K562 (cell line): ENCODE measurements at regions not wholly inside any gene's neighbourhood (a gene's known extent, or its start where the extent isn't known, plus 50 kb on each side); places are given as distances from the start of the nearest gene placed in this dataset.
A peak's percentile ranks its signal among the peaks of the same experiment; 100 is the strongest.

Experiments
- BRD9 ChIP-seq: fragments of 450-650 bp; IDR thresholded peaks from 2 replicates; pipeline ENCODE4 v1.6.1; 2018; ENCODE audit warnings: low read depth; ENCODE audit not compliant: partially characterized antibody
- CBX3 ChIP-seq, 2 experiments: IDR thresholded peaks; 1 replicate in 1 of 2; 2 replicates in 1 of 2; pipeline ENCODE4 v1.6.1; 2012; ENCODE audit warnings: inconsistent platforms in 2 of 2, low read length in 2 of 2, borderline replicate concordance in 1 of 2, control low read depth in 1 of 2
- CEBPG ChIP-seq, 3 experiments: fragments of 200-800 bp in 1 of 3; sonication (Bioruptor generic) in 1 of 3; sonication (generic) in 1 of 3; formaldehyde crosslinking in 1 of 3; IDR thresholded peaks in 2 of 3; conservative IDR thresholded peaks in 1 of 3; 2 replicates each; pipeline versions ENCODE4 v1.6.1 to v1.8.0; 2016 to 2022; ENCODE audit warnings: missing compliant biosample characterization in 2 of 3, missing genetic modification characterization in 2 of 3, mild to moderate bottlenecking in 1 of 3, missing genetic modification reagents in 1 of 3
- DDX20 ChIP-seq: fragments of 450-650 bp; IDR thresholded peaks from 2 replicates; pipeline ENCODE4 v1.6.1; 2016; ENCODE audit warnings: missing genetic modification characterization, low read depth, mild to moderate bottlenecking, missing compliant biosample characterization, moderate library complexity
- ELF2 ChIP-seq: fragments of 250-450 bp; sonication (Bioruptor Pico); IDR thresholded peaks from 2 replicates; pipeline ENCODE4 v1.5.0; 2021; ENCODE audit warnings: mild to moderate bottlenecking
- FOXO4 ChIP-seq: fragments of 450-650 bp; formaldehyde crosslinking; IDR thresholded peaks from 2 replicates; pipeline ENCODE4 v1.4.0; 2020; ENCODE audit warnings: mild to moderate bottlenecking, moderate library complexity
- IRF1 ChIP-seq: sonication (generic); formaldehyde crosslinking; IDR thresholded peaks from 2 replicates; pipeline ENCODE4 v1.8.0; 2022; ENCODE audit warnings: missing genetic modification reagents, mild to moderate bottlenecking, borderline replicate concordance
- MLLT1 ChIP-seq, 2 experiments: fragments of 450-650 bp; IDR thresholded peaks; 2 replicates each; pipeline ENCODE4 v1.6.1; 2016
- NFIC ChIP-seq: fragments of 450-650 bp; IDR thresholded peaks from 2 replicates; pipeline ENCODE4 v1.6.1; 2017; ENCODE audit warnings: mild to moderate bottlenecking, inconsistent platforms
- SMARCA5 ChIP-seq: fragments of 450-650 bp; IDR thresholded peaks from 2 replicates; pipeline ENCODE4 v1.6.1; 2016
- VEZF1 ChIP-seq: fragments of 200-800 bp; sonication (Bioruptor generic); IDR thresholded peaks from 2 replicates; pipeline ENCODE4 v1.6.1; 2017; ENCODE audit warnings: missing genetic modification characterization, missing compliant biosample characterization
- YY1 ChIP-seq, 3 experiments: IDR thresholded peaks; 2 replicates each; pipeline ENCODE4 v1.6.1; 2011; ENCODE audit warnings: low read length in 2 of 3, mild to moderate bottlenecking in 2 of 3, moderate library complexity in 2 of 3, borderline replicate concordance in 1 of 3, control low read depth in 1 of 3, low read depth in 1 of 3; ENCODE audit not compliant: insufficient read depth in 3 of 3, insufficient replicate concordance in 2 of 3, control insufficient read depth in 1 of 3, insufficient read length in 1 of 3; ENCODE audit errors: extremely low read depth in 1 of 3
- ZKSCAN1 ChIP-seq: fragments of 150-350 bp; IDR thresholded peaks from 2 replicates; pipeline ENCODE4 v1.6.1; 2016; ENCODE audit warnings: low read depth, low read length
- ZNF232 ChIP-seq: sonication (generic); formaldehyde crosslinking; IDR thresholded peaks from 2 replicates; pipeline ENCODE4 v1.8.0; 2022; ENCODE audit warnings: mild to moderate bottlenecking, missing genetic modification reagents

- TF ChIP-seq FOXO4: no peak
- no peak for TF ChIP-seq DDX20 (tag)
- TF ChIP-seq IRF1 (CRISPR knock-in tag): no peak
- no peak for TF ChIP-seq ZKSCAN1
- TF ChIP-seq MLLT1 (IDR thresholded peaks at IDR 0.05): no peak
- TF ChIP-seq NFIC: peak; percentile 50
- peak; percentile 12 to 79 (median 47) for TF ChIP-seq YY1 (IDR thresholded peaks at IDR 0.05; ENCODE audit: borderline replicate concordance in 1 of 3, control insufficient read depth in 1 of 3, extremely low read depth in 1 of 3, insufficient read depth in 3 of 3, insufficient read length in 1 of 3, insufficient replicate concordance in 2 of 3, low read depth in 1 of 3, low read length in 2 of 3)
- no peak for TF ChIP-seq ELF2 (CRISPR knock-in tag)
- TF ChIP-seq BRD9: peak; percentile 73
- TF ChIP-seq SMARCA5: no peak
- TF ChIP-seq CBX3 (IDR thresholded peaks at IDR 0.05; ENCODE audit: borderline replicate concordance in 1 of 2, low read length in 2 of 2): no peak
- no peak; the same call in 1 of the 2 replicates for TF ChIP-seq VEZF1 (CRISPR knock-in tag)
- TF ChIP-seq ZNF232 (CRISPR knock-in tag): no peak
- no peak for TF ChIP-seq CEBPG (CRISPR knock-in tag; IDR thresholded peaks at IDR 0.05)
- no peak for TF ChIP-seq CEBPG (tag; conservative IDR thresholded peaks at IDR 0.05 in 1 of 2, IDR thresholded peaks at IDR 0.05 in 1 of 2)
Observed at GRCh38 chrX:131812847-131813825, 210.0 kb upstream of the STK26 start (continued).
